ENCODE measurements at regions not wholly inside any gene's neighbourhood (a gene's known extent, or its start where the extent isn't known, plus 50 kb on each side); places are given as distances from the start of the nearest gene placed in this dataset.

DNA sequence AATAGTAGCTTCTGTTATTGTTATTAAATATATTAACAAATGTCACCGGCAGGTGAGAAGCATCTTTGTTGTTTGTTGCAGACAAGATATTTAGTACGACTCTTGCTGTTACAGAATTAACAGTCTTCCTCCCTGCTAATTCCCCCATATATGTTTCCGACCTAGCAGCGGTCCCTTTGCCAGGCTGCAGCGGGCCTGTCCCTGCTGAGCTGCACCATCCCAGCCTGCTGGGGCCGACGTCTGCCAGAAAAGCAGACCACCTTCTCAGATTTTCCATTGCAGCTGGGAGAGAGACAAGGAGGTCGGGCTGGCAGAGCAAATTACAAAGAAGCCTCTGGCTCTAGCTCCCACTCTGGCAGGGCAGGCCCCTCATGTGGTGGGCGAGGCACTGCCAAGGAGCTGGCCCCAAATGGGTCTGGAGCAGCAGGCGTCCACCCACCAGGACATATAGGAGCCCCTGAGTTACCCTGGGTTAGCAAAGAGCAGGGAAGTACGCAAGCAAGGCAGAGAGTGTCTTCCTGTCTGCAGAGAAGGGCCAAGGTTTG is 142.7 kb downstream of the FOXD2 start:
- TF ChIP-seq POLR2AphosphoS5 (IDR thresholded peaks at IDR 0.05; ENCODE audit: low read depth, low read length) = no peak
- TF ChIP-seq, protein P1, sequence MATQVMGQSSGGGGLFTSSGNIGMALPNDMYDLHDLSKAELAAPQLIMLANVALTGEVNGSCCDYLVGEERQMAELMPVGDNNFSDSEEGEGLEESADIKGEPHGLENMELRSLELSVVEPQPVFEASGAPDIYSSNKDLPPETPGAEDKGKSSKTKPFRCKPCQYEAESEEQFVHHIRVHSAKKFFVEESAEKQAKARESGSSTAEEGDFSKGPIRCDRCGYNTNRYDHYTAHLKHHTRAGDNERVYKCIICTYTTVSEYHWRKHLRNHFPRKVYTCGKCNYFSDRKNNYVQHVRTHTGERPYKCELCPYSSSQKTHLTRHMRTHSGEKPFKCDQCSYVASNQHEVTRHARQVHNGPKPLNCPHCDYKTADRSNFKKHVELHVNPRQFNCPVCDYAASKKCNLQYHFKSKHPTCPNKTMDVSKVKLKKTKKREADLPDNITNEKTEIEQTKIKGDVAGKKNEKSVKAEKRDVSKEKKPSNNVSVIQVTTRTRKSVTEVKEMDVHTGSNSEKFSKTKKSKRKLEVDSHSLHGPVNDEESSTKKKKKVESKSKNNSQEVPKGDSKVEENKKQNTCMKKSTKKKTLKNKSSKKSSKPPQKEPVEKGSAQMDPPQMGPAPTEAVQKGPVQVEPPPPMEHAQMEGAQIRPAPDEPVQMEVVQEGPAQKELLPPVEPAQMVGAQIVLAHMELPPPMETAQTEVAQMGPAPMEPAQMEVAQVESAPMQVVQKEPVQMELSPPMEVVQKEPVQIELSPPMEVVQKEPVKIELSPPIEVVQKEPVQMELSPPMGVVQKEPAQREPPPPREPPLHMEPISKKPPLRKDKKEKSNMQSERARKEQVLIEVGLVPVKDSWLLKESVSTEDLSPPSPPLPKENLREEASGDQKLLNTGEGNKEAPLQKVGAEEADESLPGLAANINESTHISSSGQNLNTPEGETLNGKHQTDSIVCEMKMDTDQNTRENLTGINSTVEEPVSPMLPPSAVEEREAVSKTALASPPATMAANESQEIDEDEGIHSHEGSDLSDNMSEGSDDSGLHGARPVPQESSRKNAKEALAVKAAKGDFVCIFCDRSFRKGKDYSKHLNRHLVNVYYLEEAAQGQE (IDR thresholded peaks at IDR 0.05; ENCODE audit: insufficient read depth in 1 of 2, low read depth in 2 of 2, low read length in 2 of 2) = no peak
- TF ChIP-seq FOXP2 (optimal IDR thresholded peaks at IDR 0.05; ENCODE audit: borderline replicate concordance, extremely low read depth, extremely low read length, insufficient read depth) = no peak
- no peak for TF ChIP-seq SIN3A (IDR thresholded peaks at IDR 0.05; ENCODE audit: borderline replicate concordance, insufficient read depth, low read length)
